CD14-positive monocyte (primary cell): ENCODE measurements at regions not wholly inside any gene's neighbourhood (a gene's known extent, or its start where the extent isn't known, plus 50 kb on each side); places are given as distances from the start of the nearest gene placed in this dataset.

Experiments used
- DNase-seq, 3 donors: peaks; one replicate each; pipeline ENCODE4 v3.0.0-alpha.2; 2011 to 2022
- H2AFZ ChIP-seq: 2 replicates; pipeline ENCODE4 v1.6.0; 2012; ENCODE audit warnings: mild to moderate bottlenecking, low read depth, low read length, inconsistent platforms; ENCODE audit not compliant: insufficient read depth, poor library complexity, severe bottlenecking
- H3K27ac ChIP-seq, 2 donors: 1 replicate in 1 of 2; 2 replicates in 1 of 2; pipeline ENCODE4 v1.5.1; 2012 to 2013; ENCODE audit warnings: low read length in 2 of 2, control low read depth in 1 of 2, inconsistent platforms in 1 of 2, low read depth in 1 of 2, mild to moderate bottlenecking in 1 of 2
- H3K27me3 ChIP-seq, 2 donors: one replicate each; pipeline versions ENCODE4 v1.6.0 to v1.6.1; 2011 to 2013; ENCODE audit warnings: low read length in 2 of 2; ENCODE audit not compliant: control insufficient read depth in 2 of 2, insufficient read depth in 2 of 2
- H3K36me3 ChIP-seq, 2 donors: replicated peaks in 1 of 2; 1 replicate in 1 of 2; 2 replicates in 1 of 2; pipeline versions ENCODE4 v1.5.1 to v1.6.1; 2012 to 2013; ENCODE audit warnings: low read length in 2 of 2, control low read depth in 1 of 2, inconsistent platforms in 1 of 2, mild to moderate bottlenecking in 1 of 2; ENCODE audit not compliant: insufficient read depth in 2 of 2, control insufficient read depth in 1 of 2
- H3K4me1 ChIP-seq, 2 donors: 1 replicate in 1 of 2; 2 replicates in 1 of 2; pipeline versions ENCODE4 v1.5.1 to v1.6.1; 2012 to 2013; ENCODE audit warnings: low read length in 2 of 2, control low read depth in 1 of 2, inconsistent platforms in 1 of 2, mild to moderate bottlenecking in 1 of 2, moderate library complexity in 1 of 2; ENCODE audit not compliant: insufficient read depth in 2 of 2, control insufficient read depth in 1 of 2
- H3K4me2 ChIP-seq: replicated peaks from 2 replicates; pipeline ENCODE3; 2012; ENCODE audit warnings: low read length, moderate library complexity, mild to moderate bottlenecking; ENCODE audit not compliant: poor library complexity, severe bottlenecking; ENCODE audit errors: extremely low read depth
- H3K4me3 ChIP-seq, 3 experiments: fragments of 200-600 bp in 1 of 3; sonication (generic) in 1 of 3; replicated peaks in 1 of 3; 1 replicate in 2 of 3; 2 replicates in 1 of 3; pipeline ENCODE4 v1.5.1; 2011 to 2013; ENCODE audit warnings: low read length in 3 of 3, mild to moderate bottlenecking in 3 of 3, control low read depth in 2 of 3, low read depth in 2 of 3, inconsistent platforms in 1 of 3, moderate library complexity in 1 of 3
- H3K79me2 ChIP-seq: 2 replicates; pipeline ENCODE4 v1.6.0; 2012; ENCODE audit warnings: mild to moderate bottlenecking, control low read depth, inconsistent platforms, low read length, moderate library complexity; ENCODE audit not compliant: insufficient read depth
- H3K9ac ChIP-seq: 2 replicates; pipeline ENCODE4 v1.6.0; 2017; ENCODE audit warnings: low read length, mild to moderate bottlenecking; ENCODE audit not compliant: insufficient read depth, poor library complexity, severe bottlenecking
- H3K9me3 ChIP-seq, 2 donors: replicated peaks in 1 of 2; 1 replicate in 1 of 2; 2 replicates in 1 of 2; pipeline versions ENCODE4 v1.5.1 to v1.6.1; 2012 to 2013; ENCODE audit warnings: low read length in 2 of 2, control low read depth in 1 of 2; ENCODE audit not compliant: control insufficient read depth in 1 of 2, insufficient read depth in 1 of 2
- H4K20me1 ChIP-seq: 2 replicates; pipeline ENCODE4 v1.6.0; 2012; ENCODE audit warnings: mild to moderate bottlenecking, low read length, control low read depth, moderate library complexity; ENCODE audit not compliant: insufficient read depth
- H3K27ac Mint-ChIP-seq, 7 donors: one replicate each; pipeline ENCODE4 v1.8.0; 2020; ENCODE audit warnings: mild to moderate bottlenecking in 7 of 7, mixed read lengths in 7 of 7, moderate library complexity in 6 of 7, inconsistent platforms in 2 of 7
- H3K27me3 Mint-ChIP-seq, 3 donors: one replicate each; pipeline ENCODE4 v1.8.0; 2021 to 2022; ENCODE audit warnings: low read depth in 3 of 3, mild to moderate bottlenecking in 3 of 3, mixed read lengths in 3 of 3, moderate library complexity in 3 of 3, inconsistent platforms in 1 of 3
- H3K36me3 Mint-ChIP-seq, 2 donors: one replicate each; pipeline ENCODE4 v1.8.0; 2020; ENCODE audit warnings: mixed read lengths in 2 of 2, inconsistent platforms in 1 of 2, mild to moderate bottlenecking in 1 of 2
- H3K4me1 Mint-ChIP-seq: one replicate; pipeline ENCODE4 v1.8.0; 2020; ENCODE audit warnings: mild to moderate bottlenecking, mixed read lengths
- H3K4me3 Mint-ChIP-seq, 2 donors: one replicate each; pipeline ENCODE4 v1.8.0; 2020; ENCODE audit warnings: mild to moderate bottlenecking in 2 of 2, mixed read lengths in 2 of 2, moderate library complexity in 1 of 2
- H3K9me3 Mint-ChIP-seq, 7 donors: one replicate each; pipeline ENCODE4 v1.8.0; 2020 to 2022; ENCODE audit warnings: mixed read lengths in 7 of 7, mild to moderate bottlenecking in 6 of 7, moderate library complexity in 6 of 7, inconsistent platforms in 2 of 7
- WGBS: methylation state at CpG from one replicate; pipeline ENCODE4 v1.1.5; 2013; ENCODE audit warnings: missing lambda C conversion rate; ENCODE audit not compliant: insufficient coverage; 5-methylcytosine and 5-hydroxymethylcytosine counted together
- intact Hi-C, 2 donors: fragments of 100-400 bp; cut with micrococcal nuclease; formaldehyde crosslinking; loops; one replicate each; pipeline versions ENCODE4 v1.15.0 to v1.15.1; 2023
- TF ChIP-seq, protein P1 (sequence below): fragments of 200-600 bp; IDR thresholded peaks from one replicate; pipeline ENCODE4 v1.8.0; 2022; ENCODE audit warnings: antibody characterized with exemption, mild to moderate bottlenecking

DNA sequence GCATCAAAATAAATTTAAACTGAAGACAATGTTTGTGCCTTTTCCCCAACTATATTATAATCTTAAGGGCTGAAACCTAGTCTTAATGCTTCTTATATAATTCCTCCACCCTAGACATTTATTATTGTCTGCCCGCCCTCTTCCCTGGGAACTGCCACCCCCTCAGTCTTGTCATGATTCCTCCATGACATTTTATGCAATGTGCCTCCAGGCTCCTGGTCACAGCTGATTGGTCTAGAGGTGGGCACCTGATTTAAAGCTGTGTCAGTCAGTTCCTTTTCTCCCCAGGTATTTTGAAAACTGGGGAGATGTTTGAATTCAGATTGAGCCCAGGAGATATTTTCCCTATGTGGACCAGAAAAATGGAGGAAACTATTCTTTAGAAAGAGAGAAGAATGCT, 401.4 kb downstream of the PCNX1 start:
- TF ChIP-seq, protein P1, sequence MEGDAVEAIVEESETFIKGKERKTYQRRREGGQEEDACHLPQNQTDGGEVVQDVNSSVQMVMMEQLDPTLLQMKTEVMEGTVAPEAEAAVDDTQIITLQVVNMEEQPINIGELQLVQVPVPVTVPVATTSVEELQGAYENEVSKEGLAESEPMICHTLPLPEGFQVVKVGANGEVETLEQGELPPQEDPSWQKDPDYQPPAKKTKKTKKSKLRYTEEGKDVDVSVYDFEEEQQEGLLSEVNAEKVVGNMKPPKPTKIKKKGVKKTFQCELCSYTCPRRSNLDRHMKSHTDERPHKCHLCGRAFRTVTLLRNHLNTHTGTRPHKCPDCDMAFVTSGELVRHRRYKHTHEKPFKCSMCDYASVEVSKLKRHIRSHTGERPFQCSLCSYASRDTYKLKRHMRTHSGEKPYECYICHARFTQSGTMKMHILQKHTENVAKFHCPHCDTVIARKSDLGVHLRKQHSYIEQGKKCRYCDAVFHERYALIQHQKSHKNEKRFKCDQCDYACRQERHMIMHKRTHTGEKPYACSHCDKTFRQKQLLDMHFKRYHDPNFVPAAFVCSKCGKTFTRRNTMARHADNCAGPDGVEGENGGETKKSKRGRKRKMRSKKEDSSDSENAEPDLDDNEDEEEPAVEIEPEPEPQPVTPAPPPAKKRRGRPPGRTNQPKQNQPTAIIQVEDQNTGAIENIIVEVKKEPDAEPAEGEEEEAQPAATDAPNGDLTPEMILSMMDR: no peak
- WGBS: no CpG with 5 or more reads among the region's 1 CpG
- no peaks in the 10 kb centered on the region for H3K4me1 ChIP-seq
- H4K20me1 ChIP-seq: no peaks in the 10 kb centered on the region
- H3K4me3 ChIP-seq: no peak overlapping the region
- no peak for DNase-seq
- no peak overlapping the region for H2AFZ ChIP-seq
- peaks cover 0 to 2% of the 10 kb centered on the region in 2 donors for H3K36me3 Mint-ChIP-seq
- H3K27me3 Mint-ChIP-seq: peaks cover 3 to 6% (median 6%) of the 10 kb centered on the region in 3 donors
- peaks cover 3% of the 10 kb centered on the region for H3K4me1 Mint-ChIP-seq
- no peak overlapping the region for H3K27ac ChIP-seq
- no peak overlapping the region for H3K4me3 Mint-ChIP-seq
- H3K27ac Mint-ChIP-seq: no peak overlapping the region
- no peaks in the 10 kb centered on the region for H3K27me3 ChIP-seq
- peaks cover 15 to 34% (median 22%) of the 10 kb centered on the region in 7 donors for H3K9me3 Mint-ChIP-seq
- no peak overlapping the region for H3K9ac ChIP-seq
- no peaks in the 10 kb centered on the region for H3K36me3 ChIP-seq
- H3K9me3 ChIP-seq: peaks cover 9 to 15% of the 10 kb centered on the region in 2 donors
- H3K4me2 ChIP-seq: no peak overlapping the region
- H3K79me2 ChIP-seq: no peaks in the 10 kb centered on the region
- intact Hi-C loops: no loop called here

DNA sequence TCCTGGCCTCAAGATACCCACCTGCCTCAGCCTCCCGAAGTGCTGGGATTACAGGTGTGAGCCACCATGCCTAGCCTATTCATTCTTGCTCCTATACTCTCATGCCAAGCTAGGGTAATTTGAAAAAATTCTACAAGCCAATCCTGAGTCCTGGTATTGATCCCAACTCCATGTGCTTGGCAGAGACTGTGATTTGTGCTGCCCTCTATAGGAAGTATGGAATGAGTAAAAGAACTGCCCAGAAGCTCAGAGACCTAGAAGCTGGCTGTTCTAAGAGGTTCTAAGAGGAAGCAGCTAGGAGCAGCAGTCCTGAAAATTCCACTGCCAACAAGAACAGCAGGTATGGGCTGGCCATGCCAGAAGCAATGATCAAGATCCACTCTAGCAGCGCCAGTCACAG, 402.5 kb downstream of the PCNX1 start:
- no peaks in the 10 kb centered on the region for H3K4me1 ChIP-seq
- TF ChIP-seq, protein P1: no peak
- Mint-ChIP-seq H3K36me3 (peaks cover 0 to 2% of the 10 kb centered on the region in 2 donors), H3K4me1 (peaks cover 3% of the 10 kb centered on the region), H3K4me3 (no peak overlapping the region), H3K27ac (no peak overlapping the region), H3K9me3 (peaks cover 8 to 26% (median 15%) of the 10 kb centered on the region in 7 donors), H3K27me3 (peaks cover 3 to 6% (median 6%) of the 10 kb centered on the region in 3 donors)
- H3K79me2 ChIP-seq: no peaks in the 10 kb centered on the region
- no peak overlapping the region for H3K9ac ChIP-seq
- no peaks in the 10 kb centered on the region for H3K27me3 ChIP-seq
- 100% methylated on average over 1 of the region's 2 CpGs for WGBS
- peaks cover 3 to 9% of the 10 kb centered on the region in 2 donors for H3K9me3 ChIP-seq
- H3K4me3 ChIP-seq: no peak overlapping the region
- no peak overlapping the region for H2AFZ ChIP-seq
- H3K36me3 ChIP-seq: no peaks in the 10 kb centered on the region
- no peak overlapping the region for H3K27ac ChIP-seq
- H4K20me1 ChIP-seq: no peaks in the 10 kb centered on the region
- intact Hi-C loops: no loop called here
- no peak overlapping the region for H3K4me2 ChIP-seq
- no peak for DNase-seq
